Uterus (tissue), 2 donors: ENCODE measurements at regions not wholly inside any gene's neighbourhood (a gene's known extent, or its start where the extent isn't known, plus 50 kb on each side); places are given as distances from the start of the nearest gene placed in this dataset.
"Not testable (repeated sequence)": the region's sequence is repeated elsewhere in the genome, so short reads cannot be mapped to it uniquely, and the experiment has no call there.

ENCODE experiments used
- POLR2A ChIP-seq, 2 donors: fragments of 450-650 bp; IDR thresholded peaks; one replicate each; pipeline ENCODE4 v1.6.1; 2016; ENCODE audit warnings: antibody characterized with exemption in 2 of 2, mild to moderate bottlenecking in 1 of 2, moderate library complexity in 1 of 2
- TF ChIP-seq, protein P1 (sequence below), 4 experiments: fragments of 200-600 bp in 2 of 4; fragments of 450-650 bp in 2 of 4; sonication (generic) in 2 of 4; IDR thresholded peaks; one replicate each; pipeline ENCODE4 v1.5.1; 2016 to 2019; ENCODE audit warnings: antibody characterized with exemption in 4 of 4, mild to moderate bottlenecking in 2 of 4, moderate library complexity in 1 of 4

DNA sequence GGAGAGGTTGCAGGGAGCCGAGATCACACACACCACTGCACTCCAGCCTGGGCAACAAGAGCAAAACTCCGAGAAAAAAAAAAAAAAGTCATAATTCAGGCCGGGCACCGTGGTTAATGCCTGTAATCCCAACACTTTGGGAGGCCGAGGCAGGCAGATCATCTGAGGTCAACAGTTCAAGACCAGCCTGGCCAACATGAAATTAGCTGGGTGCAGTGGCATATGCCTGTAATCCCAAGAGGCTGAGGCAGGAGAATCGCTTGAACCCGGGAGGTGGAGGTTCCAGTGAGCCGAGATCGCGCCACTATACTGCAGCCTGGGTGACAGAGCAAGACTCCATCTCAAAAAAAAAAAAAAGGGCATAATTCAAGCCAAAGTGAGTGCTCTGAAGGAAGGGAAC lies 50.8 kb upstream of the SEC14L1 start:
- TF ChIP-seq, protein P1, sequence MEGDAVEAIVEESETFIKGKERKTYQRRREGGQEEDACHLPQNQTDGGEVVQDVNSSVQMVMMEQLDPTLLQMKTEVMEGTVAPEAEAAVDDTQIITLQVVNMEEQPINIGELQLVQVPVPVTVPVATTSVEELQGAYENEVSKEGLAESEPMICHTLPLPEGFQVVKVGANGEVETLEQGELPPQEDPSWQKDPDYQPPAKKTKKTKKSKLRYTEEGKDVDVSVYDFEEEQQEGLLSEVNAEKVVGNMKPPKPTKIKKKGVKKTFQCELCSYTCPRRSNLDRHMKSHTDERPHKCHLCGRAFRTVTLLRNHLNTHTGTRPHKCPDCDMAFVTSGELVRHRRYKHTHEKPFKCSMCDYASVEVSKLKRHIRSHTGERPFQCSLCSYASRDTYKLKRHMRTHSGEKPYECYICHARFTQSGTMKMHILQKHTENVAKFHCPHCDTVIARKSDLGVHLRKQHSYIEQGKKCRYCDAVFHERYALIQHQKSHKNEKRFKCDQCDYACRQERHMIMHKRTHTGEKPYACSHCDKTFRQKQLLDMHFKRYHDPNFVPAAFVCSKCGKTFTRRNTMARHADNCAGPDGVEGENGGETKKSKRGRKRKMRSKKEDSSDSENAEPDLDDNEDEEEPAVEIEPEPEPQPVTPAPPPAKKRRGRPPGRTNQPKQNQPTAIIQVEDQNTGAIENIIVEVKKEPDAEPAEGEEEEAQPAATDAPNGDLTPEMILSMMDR (IDR thresholded peaks at IDR 0.05): not testable (repeated sequence)
- not testable (repeated sequence) for TF ChIP-seq POLR2A (IDR thresholded peaks at IDR 0.05)
